Right cardiac atrium (tissue), 5 donors: ENCODE measurements at regions not wholly inside any gene's neighbourhood (a gene's known extent, or its start where the extent isn't known, plus 50 kb on each side); places are given as distances from the start of the nearest gene placed in this dataset.

Source experiments
- ATAC-seq, 2 donors: fragments of 200-7000 bp; cut with Tn5 transposase; one replicate each; pipeline versions ENCODE4 v1.8.0 to v1.9.1; 2020; ENCODE audit warnings: moderate library complexity in 2 of 2, mild to moderate bottlenecking in 1 of 2
- DNase-seq, 3 donors: peaks; one replicate each; pipeline ENCODE4 v3.0.0-alpha.2; 2020
- H3K27ac ChIP-seq: one replicate; pipeline ENCODE4 v1.5.1; 2013; ENCODE audit warnings: mild to moderate bottlenecking, low read length, control low read depth, moderate library complexity
- H3K27me3 ChIP-seq: one replicate; pipeline ENCODE4 v1.6.1; 2013; ENCODE audit not compliant: control insufficient read depth, insufficient read depth
- H3K4me1 ChIP-seq: one replicate; pipeline ENCODE4 v1.6.1; 2013; ENCODE audit warnings: low read length; ENCODE audit not compliant: control insufficient read depth, insufficient read depth
- H3K4me3 ChIP-seq: one replicate; pipeline ENCODE4 v1.5.1; 2013; ENCODE audit warnings: low read length, control low read depth
- H3K9me3 ChIP-seq: one replicate; pipeline ENCODE4 v1.6.1; 2013; ENCODE audit warnings: low read length; ENCODE audit not compliant: control insufficient read depth
- WGBS: extraction: QIAGEN DNeasy Blood & Tissue Kit; methylation state at CpG from one replicate; pipeline ENCODE4 v1.1.7; 2013; 5-methylcytosine and 5-hydroxymethylcytosine counted together
- intact Hi-C, 4 donors: fragments of 100-400 bp; cut with DNase I; formaldehyde crosslinking; loops; one replicate each; pipeline versions ENCODE4 v1.11.0 to v1.14.0; 2022 to 2023
- donor health status: healthy with polysubstance abuse.
- donor health status: DM: no; HTN: yes; CAD: no.
- donor health status: DM: no; HTN: no; CAD: no.
- donor health status: DM: no; HTN: yes; CAD: no; lungs with severe emphysema.
- donor health status: DM: yes; HTN: yes; CAD: no.

- H3K27me3 ChIP-seq: no peaks in the 10 kb centered on the region
- no peaks in the 10 kb centered on the region for H3K4me1 ChIP-seq
- H3K27ac ChIP-seq: no peak overlapping the region
- no peaks in the 10 kb centered on the region for H3K9me3 ChIP-seq
- no peak overlapping the region for H3K4me3 ChIP-seq
- DNase-seq (no peak), ATAC-seq (no peak)
- 86% methylated on average over 3 of the region's 3 CpGs for WGBS
- intact Hi-C loops: no loop called here
Measured at GRCh38 chr6:147892476-147892875, 384.0 kb downstream of the SAMD5 start.

DNA sequence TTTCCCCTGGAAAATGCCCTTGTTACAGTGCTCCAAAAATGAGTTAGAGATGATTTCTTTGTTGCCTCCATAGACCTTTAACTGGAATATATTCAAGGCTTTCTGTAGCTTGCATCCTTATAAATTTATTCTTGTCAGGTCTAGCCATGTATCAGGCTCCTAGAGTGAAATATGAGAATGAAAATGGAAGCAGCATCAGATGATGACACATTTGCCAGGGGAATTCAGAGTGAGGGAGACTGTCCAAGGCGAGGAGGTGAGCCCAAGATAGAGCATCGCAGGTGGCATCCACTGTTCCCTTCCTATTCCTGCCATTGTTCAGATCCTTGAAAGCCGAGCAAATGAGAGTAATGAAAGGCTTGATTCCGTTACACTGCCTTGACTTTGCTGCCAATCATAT is 386.8 kb downstream of the SAMD5 start:
- H3K9me3 ChIP-seq: no peaks in the 10 kb centered on the region
- intact Hi-C loops: no loop called here
- no peak overlapping the region for H3K27ac ChIP-seq
- H3K4me3 ChIP-seq: no peak overlapping the region
- 83% methylated on average over 4 of the region's 4 CpGs for WGBS
- no peak for ATAC-seq
- no peaks in the 10 kb centered on the region for H3K4me1 ChIP-seq
- DNase-seq: no peak
- H3K27me3 ChIP-seq: no peaks in the 10 kb centered on the region

DNA sequence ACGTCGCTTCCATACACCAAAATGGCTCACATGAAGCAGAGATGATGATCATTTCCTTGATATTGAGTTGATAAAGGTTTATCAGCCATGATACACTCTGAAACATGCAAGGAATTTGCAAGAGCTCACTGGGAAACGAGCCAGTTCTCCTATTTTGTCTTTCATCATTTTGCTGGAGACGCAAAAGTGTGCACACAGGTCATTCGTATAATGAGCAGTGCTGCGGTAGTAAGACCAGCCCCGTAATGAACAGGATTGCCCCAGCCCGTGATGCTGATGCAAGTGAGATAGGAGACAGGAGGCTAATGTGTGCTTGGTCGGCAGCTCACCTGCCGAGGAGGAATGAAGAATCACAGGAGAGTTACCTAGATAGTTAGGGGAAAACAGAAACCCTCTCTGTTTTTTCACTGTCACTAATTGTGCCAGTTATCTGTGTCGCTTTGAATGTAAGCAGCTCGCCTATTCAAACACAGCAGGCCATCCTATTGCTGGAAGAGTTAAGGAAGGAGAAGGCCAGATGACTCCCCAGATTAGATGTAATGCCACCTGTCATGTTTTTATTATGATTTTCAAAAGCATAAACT is 391.8 kb downstream of the SAMD5 start:
- Histone ChIP-seq H3K4me1 (no peaks in the 10 kb centered on the region), H3K27me3 (no peaks in the 10 kb centered on the region), H3K4me3 (no peak overlapping the region), H3K27ac (no peak overlapping the region), H3K9me3 (no peaks in the 10 kb centered on the region)
- intact Hi-C loops: no loop called here
- WGBS: 75% methylated on average over 12 of the region's 12 CpGs
- no peak for ATAC-seq
- no peak for DNase-seq

- Histone ChIP-seq H3K9me3 (no peaks in the 10 kb centered on the region), H3K27me3 (no peaks in the 10 kb centered on the region), H3K4me1 (no peaks in the 10 kb centered on the region), H3K4me3 (no peak overlapping the region), H3K27ac (no peak overlapping the region)
- 94% methylated on average over 4 of the region's 4 CpGs for WGBS
- ATAC-seq: no peak
- intact Hi-C loops: no loop called here
- no peak for DNase-seq
Measured at GRCh38 chr6:147903321-147903720, 394.8 kb downstream of the SAMD5 start.

DNA sequence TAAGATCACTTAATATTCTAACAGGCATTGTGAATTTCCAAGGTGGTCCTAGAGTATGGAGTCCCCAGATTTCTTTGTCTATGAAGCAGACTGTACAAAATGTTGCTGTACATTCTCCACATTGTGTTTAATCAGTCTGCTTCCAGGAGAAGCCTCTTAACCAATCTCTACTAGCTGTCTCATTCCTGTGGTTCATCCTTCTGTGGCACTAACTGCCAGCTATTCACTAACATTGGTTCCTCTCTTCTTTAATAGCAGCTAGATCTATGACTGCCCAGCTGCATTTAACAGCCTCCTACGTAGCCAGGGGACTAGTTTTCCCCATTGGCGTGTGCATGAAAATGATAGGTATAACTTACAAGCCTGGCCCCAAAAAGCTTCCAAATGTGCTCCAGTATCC is 395.4 kb downstream of the SAMD5 start:
- no peak overlapping the region for H3K27ac ChIP-seq
- no peak for ATAC-seq
- H3K27me3 ChIP-seq: no peaks in the 10 kb centered on the region
- intact Hi-C loops: no loop called here
- WGBS: 94% methylated on average over 2 of the region's 2 CpGs
- H3K4me3 ChIP-seq: no peak overlapping the region
- H3K9me3 ChIP-seq: no peaks in the 10 kb centered on the region
- no peaks in the 10 kb centered on the region for H3K4me1 ChIP-seq
- DNase-seq: no peak

GRCh38 chr6:147904416-147904815 is 395.9 kb downstream of the SAMD5 start:
- H3K9me3 ChIP-seq: no peaks in the 10 kb centered on the region
- 92% methylated on average over 4 of the region's 4 CpGs for WGBS
- DNase-seq: no peak
- H3K4me1 ChIP-seq: no peaks in the 10 kb centered on the region
- intact Hi-C loops: no loop called here
- no peak overlapping the region for H3K4me3 ChIP-seq
- H3K27ac ChIP-seq: no peak overlapping the region
- no peaks in the 10 kb centered on the region for H3K27me3 ChIP-seq
- ATAC-seq: no peak

DNA sequence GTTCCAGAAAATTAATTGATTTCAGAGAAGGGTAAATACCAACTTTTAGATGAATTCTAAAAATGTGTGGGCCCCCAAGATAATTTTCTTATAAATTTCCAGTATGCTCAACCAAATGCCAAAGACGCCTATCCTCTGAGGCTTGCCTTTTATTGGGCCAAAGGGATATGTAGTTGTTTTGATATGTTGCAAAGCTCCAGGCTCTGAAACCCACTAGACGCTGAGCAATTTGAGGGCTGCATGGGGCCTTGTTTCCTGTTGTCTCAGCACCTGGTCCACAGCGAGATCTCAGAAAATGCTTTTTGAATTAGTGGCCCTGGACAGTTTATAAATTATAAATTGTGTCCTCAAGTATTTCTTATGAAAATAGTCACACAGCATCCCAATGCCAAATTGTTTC is 397.2 kb downstream of the SAMD5 start:
- H3K27ac ChIP-seq: no peak overlapping the region
- WGBS: 85% methylated on average over 3 of the region's 3 CpGs
- DNase-seq: no peak
- H3K27me3 ChIP-seq: no peaks in the 10 kb centered on the region
- intact Hi-C loops: no loop called here
- no peak overlapping the region for H3K4me3 ChIP-seq
- H3K9me3 ChIP-seq: no peaks in the 10 kb centered on the region
- H3K4me1 ChIP-seq: no peaks in the 10 kb centered on the region
- no peak for ATAC-seq

DNA sequence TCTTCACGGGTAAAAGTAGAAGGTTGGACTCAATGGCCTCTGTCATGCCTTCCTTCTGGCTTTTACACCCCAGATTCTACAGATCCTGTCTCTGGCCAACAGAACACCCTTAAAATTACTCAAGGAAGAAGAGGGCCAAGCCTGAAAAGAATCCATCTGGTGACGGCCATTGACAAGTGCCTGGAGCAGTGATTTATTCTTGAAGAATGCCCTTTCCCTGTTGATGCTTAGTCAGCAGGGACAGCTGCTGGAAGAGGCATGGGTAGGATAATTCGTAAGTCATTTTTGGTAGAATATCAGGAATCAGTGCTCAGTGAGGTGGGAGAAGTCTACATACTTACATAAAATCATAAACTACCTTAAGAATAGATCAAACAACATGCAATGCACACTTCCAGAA is 397.9 kb downstream of the SAMD5 start:
- Histone ChIP-seq H3K4me1 (no peaks in the 10 kb centered on the region), H3K9me3 (no peaks in the 10 kb centered on the region), H3K27me3 (no peaks in the 10 kb centered on the region), H3K27ac (no peak overlapping the region), H3K4me3 (no peak overlapping the region)
- ATAC-seq: no peak
- DNase-seq: no peak
- intact Hi-C loops: no loop called here
- 80% methylated on average over 3 of the region's 3 CpGs for WGBS

GRCh38 chr6:147909640-147910039 is 401.1 kb downstream of the SAMD5 start:
- Histone ChIP-seq H3K27ac (no peak overlapping the region), H3K27me3 (no peaks in the 10 kb centered on the region), H3K4me1 (no peaks in the 10 kb centered on the region), H3K9me3 (no peaks in the 10 kb centered on the region), H3K4me3 (no peak overlapping the region)
- ATAC-seq (no peak), DNase-seq (no peak)
- intact Hi-C loops: no loop called here
- 90% methylated on average over 7 of the region's 7 CpGs for WGBS

GRCh38 chr6:147910281-147910680 is 401.8 kb downstream of the SAMD5 start:
- Histone ChIP-seq H3K9me3 (no peaks in the 10 kb centered on the region), H3K27me3 (no peaks in the 10 kb centered on the region), H3K27ac (no peak overlapping the region), H3K4me1 (no peaks in the 10 kb centered on the region), H3K4me3 (no peak overlapping the region)
- ATAC-seq (no peak), DNase-seq (no peak)
- intact Hi-C loops: no loop called here
- WGBS: 87% methylated on average over 9 of the region's 9 CpGs

DNA sequence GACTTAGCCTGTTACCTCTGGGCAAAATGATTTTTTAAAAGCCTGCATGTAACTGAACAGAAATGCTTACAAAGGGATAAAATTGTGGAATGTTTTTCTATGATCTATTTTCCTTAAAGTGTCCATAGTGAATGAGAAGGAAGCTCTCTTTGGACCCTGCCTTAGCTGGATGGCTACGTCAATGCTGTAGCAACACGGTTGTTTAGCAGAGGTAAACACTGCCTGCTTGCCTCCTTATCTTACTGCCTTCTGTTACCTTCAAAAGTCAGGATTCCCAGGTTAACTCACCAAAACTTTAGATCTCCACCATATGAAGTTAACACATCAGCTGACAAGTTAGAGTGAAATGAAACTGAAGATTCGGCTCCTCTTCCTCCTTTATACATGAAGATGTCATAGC is 402.6 kb downstream of the SAMD5 start:
- Histone ChIP-seq H3K27me3 (no peaks in the 10 kb centered on the region), H3K9me3 (no peaks in the 10 kb centered on the region), H3K4me1 (no peaks in the 10 kb centered on the region), H3K27ac (no peak overlapping the region), H3K4me3 (no peak overlapping the region)
- no peak for ATAC-seq
- no peak for DNase-seq
- intact Hi-C loops: no loop called here
- 89% methylated on average over 3 of the region's 3 CpGs for WGBS

DNA sequence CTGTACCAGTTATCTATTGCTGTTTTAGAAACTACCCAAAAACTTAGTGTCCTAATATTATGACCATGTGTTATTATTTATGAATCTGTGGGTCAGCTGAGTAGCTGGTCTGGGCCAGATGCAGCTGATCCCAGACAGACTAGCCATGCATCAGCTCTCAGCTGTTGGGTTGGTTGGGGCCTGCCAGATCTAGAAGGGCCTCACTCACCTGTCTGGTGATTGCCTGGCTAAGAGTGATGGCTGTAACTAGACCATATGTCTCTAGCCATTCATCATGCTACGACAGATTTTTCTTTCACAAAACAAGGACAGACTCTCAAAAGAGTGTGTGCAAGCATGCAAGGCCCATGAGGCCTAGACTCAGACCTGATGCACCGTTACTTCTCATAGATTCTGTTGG is 403.2 kb downstream of the SAMD5 start:
- H3K27ac ChIP-seq: no peak overlapping the region
- no peak for DNase-seq
- no peaks in the 10 kb centered on the region for H3K9me3 ChIP-seq
- WGBS: 87% methylated on average over 2 of the region's 2 CpGs
- H3K27me3 ChIP-seq: no peaks in the 10 kb centered on the region
- no peak overlapping the region for H3K4me3 ChIP-seq
- intact Hi-C loops: no loop called here
- ATAC-seq: no peak
- H3K4me1 ChIP-seq: no peaks in the 10 kb centered on the region
